ENCODE measurements at regions not wholly inside any gene's neighbourhood (a gene's known extent, or its start where the extent isn't known, plus 50 kb on each side); places are given as distances from the start of the nearest gene placed in this dataset.

DNA sequence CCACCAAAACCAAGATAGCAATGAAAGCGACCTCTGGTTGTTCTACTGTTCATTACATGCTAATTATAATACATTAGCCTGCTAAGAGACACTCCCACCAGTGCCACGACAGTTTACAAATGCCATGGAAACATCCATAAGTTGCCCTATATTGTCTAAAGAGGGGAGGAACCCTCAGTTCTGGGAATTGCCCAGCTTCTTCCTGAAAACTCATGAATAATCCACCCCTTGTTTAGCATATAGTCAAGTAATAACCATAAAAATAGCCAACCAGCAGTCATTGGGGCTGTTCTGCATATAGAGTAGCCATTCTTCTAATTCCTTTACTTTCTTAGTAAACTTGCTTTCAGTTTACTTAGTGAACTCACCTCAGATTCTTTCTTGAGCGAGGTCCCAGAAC lies 189.8 kb upstream of the SOX11 start:
- TF ChIP-seq RBM39 (IDR thresholded peaks at IDR 0.05; ENCODE audit: low read depth, low read length, poor library complexity, severe bottlenecking) (no peak), REPIN1 (CRISPR knock-in tag; IDR thresholded peaks at IDR 0.05; ENCODE audit: borderline replicate concordance, low read depth) (no peak), CEBPB (IDR thresholded peaks at IDR 0.05; ENCODE audit: borderline replicate concordance, low read depth, low read length) (no peak), PHB2 (IDR thresholded peaks at IDR 0.05; ENCODE audit: partially characterized antibody) (no peak), RNF2 (conservative IDR thresholded peaks at IDR 0.05; ENCODE audit: low read depth) (no peak), ETV6 (CRISPR knock-in tag; conservative IDR thresholded peaks at IDR 0.05) (no peak), NFYB (CRISPR knock-in tag; IDR thresholded peaks at IDR 0.05) (no peak)
- TF ChIP-seq, protein P1, sequence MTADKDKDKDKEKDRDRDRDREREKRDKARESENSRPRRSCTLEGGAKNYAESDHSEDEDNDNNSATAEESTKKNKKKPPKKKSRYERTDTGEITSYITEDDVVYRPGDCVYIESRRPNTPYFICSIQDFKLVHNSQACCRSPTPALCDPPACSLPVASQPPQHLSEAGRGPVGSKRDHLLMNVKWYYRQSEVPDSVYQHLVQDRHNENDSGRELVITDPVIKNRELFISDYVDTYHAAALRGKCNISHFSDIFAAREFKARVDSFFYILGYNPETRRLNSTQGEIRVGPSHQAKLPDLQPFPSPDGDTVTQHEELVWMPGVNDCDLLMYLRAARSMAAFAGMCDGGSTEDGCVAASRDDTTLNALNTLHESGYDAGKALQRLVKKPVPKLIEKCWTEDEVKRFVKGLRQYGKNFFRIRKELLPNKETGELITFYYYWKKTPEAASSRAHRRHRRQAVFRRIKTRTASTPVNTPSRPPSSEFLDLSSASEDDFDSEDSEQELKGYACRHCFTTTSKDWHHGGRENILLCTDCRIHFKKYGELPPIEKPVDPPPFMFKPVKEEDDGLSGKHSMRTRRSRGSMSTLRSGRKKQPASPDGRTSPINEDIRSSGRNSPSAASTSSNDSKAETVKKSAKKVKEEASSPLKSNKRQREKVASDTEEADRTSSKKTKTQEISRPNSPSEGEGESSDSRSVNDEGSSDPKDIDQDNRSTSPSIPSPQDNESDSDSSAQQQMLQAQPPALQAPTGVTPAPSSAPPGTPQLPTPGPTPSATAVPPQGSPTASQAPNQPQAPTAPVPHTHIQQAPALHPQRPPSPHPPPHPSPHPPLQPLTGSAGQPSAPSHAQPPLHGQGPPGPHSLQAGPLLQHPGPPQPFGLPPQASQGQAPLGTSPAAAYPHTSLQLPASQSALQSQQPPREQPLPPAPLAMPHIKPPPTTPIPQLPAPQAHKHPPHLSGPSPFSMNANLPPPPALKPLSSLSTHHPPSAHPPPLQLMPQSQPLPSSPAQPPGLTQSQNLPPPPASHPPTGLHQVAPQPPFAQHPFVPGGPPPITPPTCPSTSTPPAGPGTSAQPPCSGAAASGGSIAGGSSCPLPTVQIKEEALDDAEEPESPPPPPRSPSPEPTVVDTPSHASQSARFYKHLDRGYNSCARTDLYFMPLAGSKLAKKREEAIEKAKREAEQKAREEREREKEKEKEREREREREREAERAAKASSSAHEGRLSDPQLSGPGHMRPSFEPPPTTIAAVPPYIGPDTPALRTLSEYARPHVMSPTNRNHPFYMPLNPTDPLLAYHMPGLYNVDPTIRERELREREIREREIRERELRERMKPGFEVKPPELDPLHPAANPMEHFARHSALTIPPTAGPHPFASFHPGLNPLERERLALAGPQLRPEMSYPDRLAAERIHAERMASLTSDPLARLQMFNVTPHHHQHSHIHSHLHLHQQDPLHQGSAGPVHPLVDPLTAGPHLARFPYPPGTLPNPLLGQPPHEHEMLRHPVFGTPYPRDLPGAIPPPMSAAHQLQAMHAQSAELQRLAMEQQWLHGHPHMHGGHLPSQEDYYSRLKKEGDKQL (CRISPR knock-in tag; IDR thresholded peaks at IDR 0.05; ENCODE audit: low read depth) = no peak
- TF ChIP-seq, protein P2, sequence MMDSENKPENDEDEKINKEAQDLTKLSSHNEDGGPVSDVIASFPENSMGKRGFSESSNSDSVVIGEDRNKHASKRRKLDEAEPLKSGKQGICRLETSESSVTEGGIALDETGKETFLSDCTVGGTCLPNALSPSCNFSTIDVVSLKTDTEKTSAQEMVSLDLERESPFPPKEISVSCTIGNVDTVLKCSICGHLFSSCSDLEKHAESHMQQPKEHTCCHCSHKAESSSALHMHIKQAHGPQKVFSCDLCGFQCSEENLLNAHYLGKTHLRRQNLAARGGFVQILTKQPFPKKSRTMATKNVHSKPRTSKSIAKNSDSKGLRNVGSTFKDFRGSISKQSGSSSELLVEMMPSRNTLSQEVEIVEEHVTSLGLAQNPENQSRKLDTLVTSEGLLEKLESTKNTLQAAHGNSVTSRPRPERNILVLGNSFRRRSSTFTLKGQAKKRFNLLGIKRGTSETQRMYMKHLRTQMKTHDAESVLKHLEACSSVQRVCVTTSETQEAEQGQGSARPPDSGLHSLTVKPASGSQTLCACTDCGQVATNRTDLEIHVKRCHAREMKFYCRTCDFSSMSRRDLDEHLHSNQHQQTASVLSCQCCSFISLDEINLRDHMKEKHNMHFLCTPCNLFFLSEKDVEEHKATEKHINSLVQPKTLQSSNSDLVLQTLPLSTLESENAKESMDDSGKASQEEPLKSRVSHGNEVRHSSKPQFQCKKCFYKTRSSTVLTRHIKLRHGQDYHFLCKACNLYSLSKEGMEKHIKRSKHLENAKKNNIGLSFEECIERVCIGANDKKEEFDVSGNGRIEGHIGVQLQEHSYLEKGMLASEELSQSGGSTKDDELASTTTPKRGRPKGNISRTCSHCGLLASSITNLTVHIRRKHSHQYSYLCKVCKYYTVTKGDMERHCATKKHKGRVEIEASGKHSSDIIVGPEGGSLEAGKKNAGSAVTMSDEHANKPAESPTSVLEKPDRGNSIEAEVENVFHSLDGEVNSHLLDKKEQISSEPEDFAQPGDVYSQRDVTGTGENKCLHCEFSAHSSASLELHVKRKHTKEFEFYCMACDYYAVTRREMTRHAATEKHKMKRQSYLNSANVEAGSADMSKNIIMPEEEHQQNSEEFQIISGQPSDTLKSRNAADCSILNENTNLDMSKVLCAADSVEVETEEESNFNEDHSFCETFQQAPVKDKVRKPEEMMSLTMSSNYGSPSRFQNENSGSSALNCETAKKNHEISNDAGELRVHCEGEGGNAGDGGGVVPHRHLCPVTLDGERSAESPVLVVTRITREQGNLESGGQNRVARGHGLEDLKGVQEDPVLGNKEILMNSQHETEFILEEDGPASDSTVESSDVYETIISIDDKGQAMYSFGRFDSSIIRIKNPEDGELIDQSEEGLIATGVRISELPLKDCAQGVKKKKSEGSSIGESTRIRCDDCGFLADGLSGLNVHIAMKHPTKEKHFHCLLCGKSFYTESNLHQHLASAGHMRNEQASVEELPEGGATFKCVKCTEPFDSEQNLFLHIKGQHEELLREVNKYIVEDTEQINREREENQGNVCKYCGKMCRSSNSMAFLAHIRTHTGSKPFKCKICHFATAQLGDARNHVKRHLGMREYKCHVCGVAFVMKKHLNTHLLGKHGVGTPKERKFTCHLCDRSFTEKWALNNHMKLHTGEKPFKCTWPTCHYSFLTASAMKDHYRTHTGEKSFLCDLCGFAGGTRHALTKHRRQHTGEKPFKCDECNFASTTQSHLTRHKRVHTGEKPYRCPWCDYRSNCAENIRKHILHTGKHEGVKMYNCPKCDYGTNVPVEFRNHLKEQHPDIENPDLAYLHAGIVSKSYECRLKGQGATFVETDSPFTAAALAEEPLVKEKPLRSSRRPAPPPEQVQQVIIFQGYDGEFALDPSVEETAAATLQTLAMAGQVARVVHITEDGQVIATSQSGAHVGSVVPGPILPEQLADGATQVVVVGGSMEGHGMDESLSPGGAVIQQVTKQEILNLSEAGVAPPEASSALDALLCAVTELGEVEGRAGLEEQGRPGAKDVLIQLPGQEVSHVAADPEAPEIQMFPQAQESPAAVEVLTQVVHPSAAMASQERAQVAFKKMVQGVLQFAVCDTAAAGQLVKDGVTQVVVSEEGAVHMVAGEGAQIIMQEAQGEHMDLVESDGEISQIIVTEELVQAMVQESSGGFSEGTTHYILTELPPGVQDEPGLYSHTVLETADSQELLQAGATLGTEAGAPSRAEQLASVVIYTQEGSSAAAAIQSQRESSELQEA (CRISPR knock-in tag; IDR thresholded peaks at IDR 0.05; ENCODE audit: not compliant biosample characterization) = no peak
